SK-N-SH treated with all-trans-retinoic acid at 6 μM for 48 hours (cell line): ENCODE measurements at regions not wholly inside any gene's neighbourhood (a gene's known extent, or its start where the extent isn't known, plus 50 kb on each side); places are given as distances from the start of the nearest gene placed in this dataset.

Experiments used
- ATAC-seq: fragments of 200-7000 bp; cut with Tn5 transposase; 3 replicates; pipeline ENCODE4 v1.9.1; 2020; ENCODE audit warnings: mild to moderate bottlenecking, moderate library complexity
- BACH2 ChIP-seq: fragments of 250-450 bp; sonication (Bioruptor Pico); IDR thresholded peaks from 2 replicates; pipeline ENCODE4 v1.9.0; 2021; ENCODE audit warnings: mild to moderate bottlenecking, borderline replicate concordance
- CREB5 ChIP-seq: fragments of 250-450 bp; sonication (Bioruptor Pico); IDR thresholded peaks from 2 replicates; pipeline ENCODE4 v1.5.1; 2020; ENCODE audit warnings: low read depth, mild to moderate bottlenecking, moderate library complexity
- CSDC2 ChIP-seq: fragments of 250-450 bp; sonication (Bioruptor Pico); IDR thresholded peaks from 2 replicates; pipeline ENCODE4 v1.5.0; 2020; ENCODE audit warnings: mild to moderate bottlenecking, moderate library complexity
- CSRNP3 ChIP-seq: fragments of 250-450 bp; sonication (Bioruptor Pico); IDR thresholded peaks from 2 replicates; pipeline ENCODE4 v1.5.1; 2021; ENCODE audit warnings: mild to moderate bottlenecking, moderate library complexity
- ESRRG ChIP-seq: fragments of 250-450 bp; sonication (Bioruptor Pico); IDR thresholded peaks from 2 replicates; pipeline ENCODE4 v1.6.1; 2021; ENCODE audit warnings: mild to moderate bottlenecking
- GLIS3 ChIP-seq: fragments of 250-450 bp; sonication (Bioruptor Pico); IDR thresholded peaks from 2 replicates; pipeline ENCODE4 v1.5.0; 2020; ENCODE audit warnings: mild to moderate bottlenecking, moderate library complexity
- ISL1 ChIP-seq: fragments of 250-450 bp; sonication (Bioruptor Pico); IDR thresholded peaks from 2 replicates; pipeline ENCODE4 v2.1.2; 2022; ENCODE audit warnings: mild to moderate bottlenecking, moderate library complexity
- OSR1 ChIP-seq: fragments of 250-450 bp; sonication (Bioruptor Pico); IDR thresholded peaks from 2 replicates; pipeline ENCODE4 v1.8.0; 2022; ENCODE audit warnings: moderate library complexity, mild to moderate bottlenecking, inconsistent platforms
- PATZ1 ChIP-seq: fragments of 250-450 bp; sonication (Bioruptor Pico); IDR thresholded peaks from 2 replicates; pipeline ENCODE4 v1.8.0; 2020; ENCODE audit warnings: mild to moderate bottlenecking, moderate library complexity, borderline replicate concordance
- POU6F1 ChIP-seq: fragments of 250-450 bp; sonication (Bioruptor Pico); IDR thresholded peaks from 2 replicates; pipeline ENCODE4 v1.8.0; 2021; ENCODE audit warnings: low read depth, mild to moderate bottlenecking, moderate library complexity, borderline replicate concordance
- RARB ChIP-seq: fragments of 250-450 bp; sonication (Bioruptor Pico); IDR thresholded peaks from 2 replicates; pipeline ENCODE4 v1.8.0; 2021; ENCODE audit warnings: mild to moderate bottlenecking, moderate library complexity
- TOX ChIP-seq: fragments of 250-450 bp; sonication (Bioruptor Pico); IDR thresholded peaks from 2 replicates; pipeline ENCODE4 v1.8.0; 2021; ENCODE audit warnings: mild to moderate bottlenecking, moderate library complexity, borderline replicate concordance
- TSHZ2 ChIP-seq: fragments of 250-450 bp; sonication (Bioruptor Pico); IDR thresholded peaks from 2 replicates; pipeline ENCODE4 v1.5.0; 2020; ENCODE audit warnings: mild to moderate bottlenecking, moderate library complexity
- ZC3H10 ChIP-seq: fragments of 250-450 bp; sonication (Bioruptor Pico); IDR thresholded peaks from 2 replicates; pipeline ENCODE4 v1.5.1; 2021; ENCODE audit warnings: mild to moderate bottlenecking, moderate library complexity
- ZFP3 ChIP-seq: fragments of 250-450 bp; sonication (Bioruptor Pico); IDR thresholded peaks from 2 replicates; pipeline ENCODE4 v1.5.0; 2020; ENCODE audit warnings: mild to moderate bottlenecking, moderate library complexity
- ZFP30 ChIP-seq: fragments of 450-650 bp; formaldehyde crosslinking; IDR thresholded peaks from 2 replicates; pipeline ENCODE4 v1.5.0; 2022; ENCODE audit warnings: mild to moderate bottlenecking, moderate library complexity
- ZNF565 ChIP-seq: fragments of 450-650 bp; formaldehyde crosslinking; conservative IDR thresholded peaks from 2 replicates; pipeline ENCODE4 v1.5.0; 2020; ENCODE audit warnings: low read depth, mild to moderate bottlenecking, moderate library complexity
- ZNF70 ChIP-seq: fragments of 450-650 bp; formaldehyde crosslinking; IDR thresholded peaks from 2 replicates; pipeline ENCODE4 v1.5.0; 2020; ENCODE audit warnings: mild to moderate bottlenecking, moderate library complexity
- ZNF8 ChIP-seq: fragments of 450-650 bp; formaldehyde crosslinking; IDR thresholded peaks from 2 replicates; pipeline ENCODE4 v1.5.0; 2020; ENCODE audit warnings: mild to moderate bottlenecking, moderate library complexity

- TF ChIP-seq ZFP3 (no peak), RARB (no peak), OSR1 (no peak), CREB5 (CRISPR knock-in tag) (no peak), PATZ1 (CRISPR knock-in tag) (no peak), CSRNP3 (CRISPR knock-in tag) (no peak), ISL1 (CRISPR knock-in tag) (no peak), GLIS3 (CRISPR knock-in tag) (no peak), ZNF565 (CRISPR knock-in tag) (no peak), ZNF8 (no peak), TOX (CRISPR knock-in tag) (no peak), TSHZ2 (CRISPR knock-in tag) (no peak), ZFP30 (CRISPR knock-in tag) (no peak), ESRRG (CRISPR knock-in tag) (no peak), ZC3H10 (CRISPR knock-in tag) (no peak), ZNF70 (no peak)
- no peak for ATAC-seq
These were observed 364.0 kb downstream of the TMA16 start for GRCh38 chr4:163858515-163858914.

- ATAC-seq: no peak
- TF ChIP-seq ZFP3 (no peak), CSDC2 (CRISPR knock-in tag) (no peak), CSRNP3 (CRISPR knock-in tag) (no peak), ZNF565 (CRISPR knock-in tag) (no peak), POU6F1 (CRISPR knock-in tag) (no peak), ZFP30 (CRISPR knock-in tag) (no peak), RARB (no peak), TSHZ2 (CRISPR knock-in tag) (no peak), ZNF8 (no peak), BACH2 (CRISPR knock-in tag) (no peak)
These were observed 368.6 kb downstream of the TMA16 start for GRCh38 chr4:163863082-163863481.
